GM10266 (cell line): ENCODE measurements at regions not wholly inside any gene's neighbourhood (a gene's known extent, or its start where the extent isn't known, plus 50 kb on each side); places are given as distances from the start of the nearest gene placed in this dataset.

Source experiments
- DNase-seq: peaks from one replicate; pipeline ENCODE4 v3.0.0; 2012; ENCODE audit errors: extremely low spot score
- CTCF ChIP-seq: IDR thresholded peaks from 2 replicates; pipeline ENCODE4 v1.5.1; 2012; ENCODE audit warnings: mild to moderate bottlenecking, low read depth; ENCODE audit not compliant: control insufficient read depth, insufficient read depth; ENCODE audit errors: missing control alignments

- TF ChIP-seq CTCF: no peak
- no peak for DNase-seq
These were observed 65.8 kb upstream of the PPP2R5C start for GRCh38 chr14:101695659-101696058.

GRCh38 chr14:101704140-101704539 is 57.4 kb upstream of the PPP2R5C start:
- no peak for DNase-seq
- no peak for TF ChIP-seq CTCF

- TF ChIP-seq CTCF: no peak
- DNase-seq: no peak
These were observed 55.6 kb upstream of the PPP2R5C start for GRCh38 chr14:101705733-101706508.

DNA sequence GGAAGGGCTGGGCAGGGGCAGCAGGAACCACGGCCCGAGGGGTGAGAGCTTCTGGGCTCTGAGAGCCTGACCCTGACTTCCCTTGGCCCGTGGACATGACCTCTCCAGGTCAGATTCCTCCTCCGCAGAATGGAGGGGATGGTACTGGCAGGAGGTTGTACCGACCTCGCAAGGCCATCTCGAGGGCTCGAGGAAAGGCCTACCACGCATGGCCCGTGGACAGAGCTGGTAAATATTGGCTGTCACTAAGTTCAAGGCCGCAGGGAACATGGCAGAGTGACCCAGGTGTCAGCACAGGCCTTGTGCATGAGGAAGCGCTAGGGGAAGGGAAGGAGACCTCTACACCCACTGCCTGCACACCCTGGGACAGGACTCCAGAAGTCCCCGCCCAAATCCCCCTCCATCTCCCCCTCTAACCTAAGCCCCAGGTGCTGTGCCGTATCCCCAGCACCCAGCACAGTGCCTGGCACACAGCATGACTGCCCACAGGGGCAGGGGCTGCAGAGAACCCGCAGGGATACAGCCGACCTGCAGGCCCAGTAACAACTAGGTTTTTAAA is 54.9 kb upstream of the PPP2R5C start:
- no peak for DNase-seq
- no peak for TF ChIP-seq CTCF

- TF ChIP-seq CTCF: peak; percentile 75
- DNase-seq: peak; percentile 81
These were observed 54.3 kb upstream of the PPP2R5C start for GRCh38 chr14:101707068-101707842.

GRCh38 chr14:101707863-101708620 is 53.5 kb upstream of the PPP2R5C start:
- no peak for DNase-seq
- no peak for TF ChIP-seq CTCF
